ENCODE measurements at regions not wholly inside any gene's neighbourhood (a gene's known extent, or its start where the extent isn't known, plus 50 kb on each side); places are given as distances from the start of the nearest gene placed in this dataset.

GRCh38 chr3:43786526-43787305, 96.0 kb downstream of the ABHD5 start:
- TF ChIP-seq CTCF (IDR thresholded peaks at IDR 0.05; ENCODE audit: low read length) = no peak
- TF ChIP-seq EZH2 (IDR thresholded peaks at IDR 0.05; ENCODE audit: borderline replicate concordance, low read length) = no peak
